A673 (cell line): ENCODE measurements at regions not wholly inside any gene's neighbourhood (a gene's known extent, or its start where the extent isn't known, plus 50 kb on each side); places are given as distances from the start of the nearest gene placed in this dataset.
A peak's percentile ranks its signal among the peaks of the same experiment; 100 is the strongest.

ENCODE experiments used
- BruUV-seq: library from RNA; stranded (reverse); fragments of 400-500 nt; replicated peaks from 2 replicates; lab custom pipeline; 2021; lab: Mats Ljungman, UMichigan
- CTCF ChIA-PET: fragments of 300-600 bp; sonication (Branson Sonifier 250); formaldehyde crosslinking; loops from one replicate; lab custom pipeline; 2022; ENCODE audit warnings: antibody characterized with exemption; lab: Charles Lee
- POLR2A ChIA-PET: fragments of 300-600 bp; sonication (Branson Sonifier 250); formaldehyde crosslinking; loops from one replicate; lab custom pipeline; 2022; ENCODE audit warnings: antibody characterized with exemption; ENCODE audit not compliant: low non-redundant PET; lab: Charles Lee
- DNase-seq: peaks from one replicate; pipeline ENCODE4 v3.0.0-alpha.2; 2015; ENCODE audit warnings: low spot score
- H3K27ac ChIP-seq: fragments of 200-600 bp; sonication (generic); 2 replicates; pipeline ENCODE4 v1.5.1; 2016; ENCODE audit warnings: mixed run types, low read depth, mild to moderate bottlenecking, mixed read lengths, antibody characterized with exemption, low read length; ENCODE audit not compliant: poor library complexity, severe bottlenecking
- H3K27me3 ChIP-seq: fragments of 200-600 bp; sonication (generic); replicated peaks from 2 replicates; pipeline ENCODE4 v1.6.1; 2017; ENCODE audit warnings: mixed run types, low read depth, mild to moderate bottlenecking, mixed read lengths, antibody characterized with exemption, low read length; ENCODE audit not compliant: insufficient read depth, poor library complexity
- H3K36me3 ChIP-seq: fragments of 200-600 bp; sonication (generic); 2 replicates; pipeline ENCODE4 v1.6.1; 2016; ENCODE audit warnings: mixed run types, mild to moderate bottlenecking, mixed read lengths, antibody characterized with exemption, low read length; ENCODE audit not compliant: insufficient read depth, poor library complexity, severe bottlenecking
- H3K4me1 ChIP-seq: fragments of 200-600 bp; sonication (generic); 2 replicates; pipeline ENCODE4 v1.6.1; 2017; ENCODE audit warnings: mixed run types, mild to moderate bottlenecking, mixed read lengths, antibody characterized with exemption, low read length; ENCODE audit not compliant: insufficient read depth, poor library complexity, severe bottlenecking
- H3K4me3 ChIP-seq: fragments of 200-600 bp; sonication (generic); 2 replicates; pipeline ENCODE4 v1.5.1; 2016; ENCODE audit warnings: low read depth, mixed run types, mild to moderate bottlenecking, mixed read lengths, low read length; ENCODE audit not compliant: poor library complexity, severe bottlenecking
- H3K9me3 ChIP-seq: fragments of 200-600 bp; sonication (generic); 2 replicates; pipeline ENCODE4 v1.6.1; 2016; ENCODE audit warnings: mixed run types, low read depth, mild to moderate bottlenecking, mixed read lengths, antibody characterized with exemption, low read length; ENCODE audit not compliant: poor library complexity, severe bottlenecking
- EZH2 ChIP-seq: fragments of 200-600 bp; sonication (generic); IDR thresholded peaks from 2 replicates; pipeline ENCODE4 v1.6.1; 2017; ENCODE audit warnings: borderline replicate concordance, low read depth, mild to moderate bottlenecking, mixed read lengths, antibody characterized with exemption, low read length; ENCODE audit not compliant: poor library complexity, severe bottlenecking
- intact Hi-C: fragments of 100-400 bp; cut with micrococcal nuclease; formaldehyde crosslinking; loops from one replicate; pipeline ENCODE4 v1.10.0; 2022; ENCODE audit not compliant: unreplicated experiment
- TF ChIP-seq, protein P1 (sequence below): fragments of 300-800, 200-600 bp; sonication (generic); conservative IDR thresholded peaks from 2 replicates; pipeline ENCODE4 v1.5.1; 2017; ENCODE audit warnings: low read depth, mild to moderate bottlenecking, antibody characterized with exemption, low read length, moderate library complexity, mixed read lengths

DNA sequence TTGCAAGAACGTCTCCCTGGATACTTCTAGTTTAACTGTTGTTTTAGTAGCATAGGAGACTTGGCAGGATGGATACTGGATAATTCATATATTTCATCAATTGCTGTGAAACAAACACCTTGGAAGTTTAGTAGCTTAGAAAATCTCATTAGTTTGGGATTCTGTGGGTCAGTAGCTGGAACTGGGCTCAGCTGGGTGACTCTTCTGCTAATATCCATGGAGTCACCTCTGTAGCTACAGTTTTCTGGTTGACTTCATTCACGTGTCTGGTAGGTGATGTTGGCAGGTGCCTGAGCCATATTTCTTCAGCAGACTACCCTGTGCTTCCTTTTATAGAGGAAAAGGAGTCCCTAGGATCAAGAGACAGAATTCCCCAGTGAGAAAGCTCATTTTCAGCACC lies 208.9 kb upstream of the PFKP start:
- no TSS peak for BruUV-seq
- POLR2A ChIA-PET, result interaction anchor here (0.6 kb wide), 1 partner anchor 1833 kb away, joined by 31 read pairs; no protein-coding TSS in a partner anchor
- no peak overlapping the region for H3K27ac ChIP-seq
- DNase-seq, result no peak
- no peak overlapping the region for H3K4me3 ChIP-seq
- TF ChIP-seq, protein P1, sequence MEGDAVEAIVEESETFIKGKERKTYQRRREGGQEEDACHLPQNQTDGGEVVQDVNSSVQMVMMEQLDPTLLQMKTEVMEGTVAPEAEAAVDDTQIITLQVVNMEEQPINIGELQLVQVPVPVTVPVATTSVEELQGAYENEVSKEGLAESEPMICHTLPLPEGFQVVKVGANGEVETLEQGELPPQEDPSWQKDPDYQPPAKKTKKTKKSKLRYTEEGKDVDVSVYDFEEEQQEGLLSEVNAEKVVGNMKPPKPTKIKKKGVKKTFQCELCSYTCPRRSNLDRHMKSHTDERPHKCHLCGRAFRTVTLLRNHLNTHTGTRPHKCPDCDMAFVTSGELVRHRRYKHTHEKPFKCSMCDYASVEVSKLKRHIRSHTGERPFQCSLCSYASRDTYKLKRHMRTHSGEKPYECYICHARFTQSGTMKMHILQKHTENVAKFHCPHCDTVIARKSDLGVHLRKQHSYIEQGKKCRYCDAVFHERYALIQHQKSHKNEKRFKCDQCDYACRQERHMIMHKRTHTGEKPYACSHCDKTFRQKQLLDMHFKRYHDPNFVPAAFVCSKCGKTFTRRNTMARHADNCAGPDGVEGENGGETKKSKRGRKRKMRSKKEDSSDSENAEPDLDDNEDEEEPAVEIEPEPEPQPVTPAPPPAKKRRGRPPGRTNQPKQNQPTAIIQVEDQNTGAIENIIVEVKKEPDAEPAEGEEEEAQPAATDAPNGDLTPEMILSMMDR, result no peak
- TF ChIP-seq EZH2, result no peak
- peaks cover 38% of the 10 kb centered on the region for H3K4me1 ChIP-seq
- no peaks in the 10 kb centered on the region for H3K36me3 ChIP-seq
- no peaks in the 10 kb centered on the region for H3K27me3 ChIP-seq
- CTCF ChIA-PET, result no interaction called here
- H3K9me3 ChIP-seq, result peaks cover 27% of the 10 kb centered on the region
- intact Hi-C loops, result no loop called here

DNA sequence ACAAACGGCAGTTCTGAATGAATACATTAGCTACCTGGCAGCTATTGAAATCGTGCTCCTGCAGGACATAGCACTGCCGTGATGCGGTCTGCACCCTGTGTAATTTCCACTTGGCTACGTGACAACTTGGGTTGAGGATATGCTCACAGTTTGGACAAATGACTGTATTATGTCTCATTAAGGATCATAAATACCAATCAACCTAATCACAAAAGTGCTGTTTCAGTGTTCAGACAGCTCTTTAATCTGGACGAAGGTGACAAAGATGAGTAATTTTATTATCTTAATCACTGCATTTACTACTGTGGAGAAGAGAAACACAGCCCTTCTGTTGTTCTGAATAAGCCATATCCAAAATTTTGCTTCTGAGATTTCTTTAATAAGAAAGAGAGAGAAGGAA lies 210.8 kb upstream of the PFKP start:
- no peak overlapping the region for H3K4me3 ChIP-seq
- no peaks in the 10 kb centered on the region for H3K27me3 ChIP-seq
- POLR2A ChIA-PET, result no interaction called here
- peak overlapping the region; percentile 66 for H3K27ac ChIP-seq
- no TSS peak for BruUV-seq
- intact Hi-C loops, result no loop called here
- H3K36me3 ChIP-seq, result no peaks in the 10 kb centered on the region
- H3K9me3 ChIP-seq, result peaks cover 27% of the 10 kb centered on the region
- H3K4me1 ChIP-seq, result peaks cover 57% of the 10 kb centered on the region
- TF ChIP-seq, protein P1, result no peak
- CTCF ChIA-PET, result no interaction called here
- peak; percentile 91 for DNase-seq

GRCh38 chr10:2852574-2853323 lies 214.6 kb upstream of the PFKP start:
- TF ChIP-seq EZH2, result no peak
- TF ChIP-seq, protein P1, result no peak
- Histone ChIP-seq H3K4me3 (no peak overlapping the region), H3K36me3 (no peaks in the 10 kb centered on the region), H3K27me3 (no peaks in the 10 kb centered on the region), H3K9me3 (no peaks in the 10 kb centered on the region), H3K4me1 (peaks cover 55% of the 10 kb centered on the region), H3K27ac (no peak overlapping the region)
- POLR2A ChIA-PET, result no interaction called here
- intact Hi-C loops, result no loop called here
- CTCF ChIA-PET, result no interaction called here
- DNase-seq, result peak; percentile 62
- no TSS peak for BruUV-seq
